Neural progenitor cell (in vitro differentiated cells): ENCODE measurements at regions not wholly inside any gene's neighbourhood (a gene's known extent, or its start where the extent isn't known, plus 50 kb on each side); places are given as distances from the start of the nearest gene placed in this dataset.
A peak's percentile ranks its signal among the peaks of the same experiment; 100 is the strongest.

ENCODE experiments used
- DNase-seq: peaks from one replicate; pipeline ENCODE4 v3.0.0-alpha.2; 2016; ENCODE audit warnings: low spot score
- H2AFZ ChIP-seq: fragments of 200-600 bp; sonication (generic); replicated peaks from 2 replicates; pipeline ENCODE4 v1.6.1; 2016; ENCODE audit warnings: antibody characterized with exemption
- H3F3A ChIP-seq: fragments of 200-600 bp; sonication (generic); 2 replicates; pipeline ENCODE4 v1.6.1; 2016; ENCODE audit warnings: antibody characterized with exemption, low read depth
- H3K27ac ChIP-seq: fragments of 200-600 bp; sonication (generic); 2 replicates; pipeline ENCODE4 v1.5.1; 2016; ENCODE audit warnings: mild to moderate bottlenecking
- H3K27me3 ChIP-seq: fragments of 200-600 bp; sonication (generic); 2 replicates; pipeline ENCODE4 v1.6.1; 2016; ENCODE audit warnings: mild to moderate bottlenecking, moderate library complexity
- H3K36me3 ChIP-seq: fragments of 200-600 bp; sonication (generic); 2 replicates; pipeline ENCODE4 v1.5.1; 2016
- H3K4me1 ChIP-seq: fragments of 200-600 bp; sonication (generic); 2 replicates; pipeline ENCODE4 v1.6.1; 2016; ENCODE audit warnings: mixed run types
- H3K4me2 ChIP-seq: fragments of 200-600 bp; sonication (generic); 2 replicates; pipeline ENCODE4 v1.6.1; 2016
- H3K4me3 ChIP-seq: fragments of 200-600 bp; sonication (generic); 2 replicates; pipeline ENCODE4 v1.5.1; 2016
- H3K79me2 ChIP-seq: fragments of 200-600 bp; sonication (generic); 2 replicates; pipeline ENCODE4 v1.6.1; 2016; ENCODE audit warnings: low read depth
- H3K9ac ChIP-seq: fragments of 200-600 bp; sonication (generic); 2 replicates; pipeline ENCODE4 v1.6.1; 2016
- H3K9me3 ChIP-seq: fragments of 200-600 bp; sonication (generic); 2 replicates; pipeline ENCODE4 v1.5.1; 2016; ENCODE audit warnings: low read depth
- H4K20me1 ChIP-seq: fragments of 200-600 bp; sonication (generic); 2 replicates; pipeline ENCODE4 v1.6.1; 2016; ENCODE audit warnings: low read depth
- H3K27ac Mint-ChIP-seq: 3 replicates; pipeline ENCODE4 v1.8.0; 2021; ENCODE audit warnings: mixed read lengths
- H3K27me3 Mint-ChIP-seq: 2 replicates; pipeline ENCODE4 v1.8.0; 2022; ENCODE audit warnings: low read depth, mild to moderate bottlenecking, inconsistent platforms, moderate library complexity, mixed read lengths; ENCODE audit not compliant: insufficient read depth
- H3K36me3 Mint-ChIP-seq: 3 replicates; pipeline ENCODE4 v1.8.0; 2021; ENCODE audit warnings: mixed read lengths
- H3K4me1 Mint-ChIP-seq: 3 replicates; pipeline ENCODE4 v1.8.0; 2021; ENCODE audit warnings: mixed read lengths
- H3K4me3 Mint-ChIP-seq: 3 replicates; pipeline ENCODE4 v1.8.0; 2021; ENCODE audit warnings: mild to moderate bottlenecking, moderate library complexity, mixed read lengths
- H3K9me3 Mint-ChIP-seq: 3 replicates; pipeline ENCODE4 v1.8.0; 2020; ENCODE audit warnings: mixed read lengths
- CTCF ChIP-seq: fragments of 200-600 bp; sonication (generic); IDR thresholded peaks from 2 replicates; pipeline ENCODE4 v1.5.1; 2017; ENCODE audit warnings: antibody characterized with exemption, mild to moderate bottlenecking
- EZH2 ChIP-seq: fragments of 200-600 bp; sonication (generic); IDR thresholded peaks from 2 replicates; pipeline ENCODE4 v1.6.1; 2017; ENCODE audit warnings: antibody characterized with exemption, mild to moderate bottlenecking, moderate library complexity
- EZH2phosphoT487 ChIP-seq: fragments of 200-600 bp; sonication (generic); IDR thresholded peaks from 2 replicates; pipeline ENCODE4 v1.6.1; 2017; ENCODE audit warnings: antibody characterized with exemption

GRCh38 chr4:4694296-4694772 is 152.5 kb upstream of the STX18 start:
- Mint-ChIP-seq H3K4me1 (peaks cover 41% of the 10 kb centered on the region), H3K9me3 (peaks cover 7% of the 10 kb centered on the region), H3K4me3 (no peak overlapping the region), H3K27me3 (peaks cover 37% of the 10 kb centered on the region), H3K27ac (no peak overlapping the region), H3K36me3 (peaks cover 11% of the 10 kb centered on the region)
- TF ChIP-seq EZH2phosphoT487: no peak
- no peak for TF ChIP-seq EZH2
- peak; percentile 49 for TF ChIP-seq CTCF
- H3K4me1 ChIP-seq: no peaks in the 10 kb centered on the region
- H3K9me3 ChIP-seq: no peaks in the 10 kb centered on the region
- peaks cover 95% of the 10 kb centered on the region for H3K27me3 ChIP-seq
- H3K4me2 ChIP-seq: no peak overlapping the region
- no peak overlapping the region for H3K27ac ChIP-seq
- H4K20me1 ChIP-seq: peaks cover 50% of the 10 kb centered on the region
- no peak overlapping the region for H2AFZ ChIP-seq
- H3K9ac ChIP-seq: no peak overlapping the region
- no peaks in the 10 kb centered on the region for H3K36me3 ChIP-seq
- H3K79me2 ChIP-seq: no peaks in the 10 kb centered on the region
- DNase-seq: peak; percentile 49
- no peaks in the 10 kb centered on the region for H3F3A ChIP-seq
- H3K4me3 ChIP-seq: no peak overlapping the region

- Histone ChIP-seq H3K9ac (no peak overlapping the region), H3K79me2 (no peaks in the 10 kb centered on the region), H3F3A (peaks cover 2% of the 10 kb centered on the region), H3K27ac (no peak overlapping the region), H3K4me2 (no peak overlapping the region), H3K4me1 (no peaks in the 10 kb centered on the region), H3K27me3 (peaks cover 95% of the 10 kb centered on the region), H3K36me3 (no peaks in the 10 kb centered on the region), H3K4me3 (no peak overlapping the region), H4K20me1 (peaks cover 48% of the 10 kb centered on the region), H3K9me3 (no peaks in the 10 kb centered on the region), H2AFZ (no peak overlapping the region)
- Mint-ChIP-seq H3K27me3 (peaks cover 36% of the 10 kb centered on the region), H3K9me3 (peaks cover 7% of the 10 kb centered on the region), H3K36me3 (peaks cover 11% of the 10 kb centered on the region), H3K4me3 (no peak overlapping the region), H3K4me1 (peaks cover 42% of the 10 kb centered on the region), H3K27ac (no peak overlapping the region)
- DNase-seq: no peak
- TF ChIP-seq EZH2phosphoT487: no peak
- TF ChIP-seq CTCF: no peak
- no peak for TF ChIP-seq EZH2
These were observed 152.0 kb upstream of the STX18 start for GRCh38 chr4:4693755-4694295.

GRCh38 chr4:4693258-4693657 is 151.4 kb upstream of the STX18 start:
- Mint-ChIP-seq H3K4me3 (no peak overlapping the region), H3K27me3 (peaks cover 37% of the 10 kb centered on the region), H3K36me3 (peaks cover 11% of the 10 kb centered on the region), H3K4me1 (peaks cover 48% of the 10 kb centered on the region), H3K27ac (no peak overlapping the region), H3K9me3 (peaks cover 7% of the 10 kb centered on the region)
- Histone ChIP-seq H4K20me1 (peaks cover 53% of the 10 kb centered on the region), H3K4me1 (peaks cover 4% of the 10 kb centered on the region), H3K79me2 (no peaks in the 10 kb centered on the region), H3K9ac (no peak overlapping the region), H3F3A (peaks cover 7% of the 10 kb centered on the region), H3K4me2 (no peak overlapping the region), H3K9me3 (no peaks in the 10 kb centered on the region), H3K36me3 (no peaks in the 10 kb centered on the region), H3K4me3 (no peak overlapping the region), H3K27me3 (peaks cover 94% of the 10 kb centered on the region), H2AFZ (no peak overlapping the region), H3K27ac (no peak overlapping the region)
- no peak for DNase-seq
- no peak for TF ChIP-seq EZH2phosphoT487
- TF ChIP-seq EZH2: no peak
- TF ChIP-seq CTCF: no peak
